ENCODE measurements at regions not wholly inside any gene's neighbourhood (a gene's known extent, or its start where the extent isn't known, plus 50 kb on each side); places are given as distances from the start of the nearest gene placed in this dataset.

- no peaks in the 10 kb centered on the region for H3K9me3 ChIP-seq (ENCODE audit: control insufficient read depth, insufficient read depth, low read length)
- no peaks in the 10 kb centered on the region for H3F3A ChIP-seq (ENCODE audit: control insufficient read depth, insufficient read depth)
- H3K4me3 ChIP-seq (ENCODE audit: low read length): no peak overlapping the region
- TF ChIP-seq EZH2phosphoT487 (IDR thresholded peaks at IDR 0.05; ENCODE audit: borderline replicate concordance, low read length) (no peak), CTCF (IDR thresholded peaks at IDR 0.05; ENCODE audit: low read depth, low read length, poor library complexity, severe bottlenecking) (no peak)
- no peaks in the 10 kb centered on the region for H3K9me2 ChIP-seq (replicated peaks; ENCODE audit: control insufficient read depth, low read length)
- H3K4me2 ChIP-seq (ENCODE audit: low read length): no peak overlapping the region
- no peaks in the 10 kb centered on the region for H3K79me2 ChIP-seq (ENCODE audit: control insufficient read depth, low read length)
- no peaks in the 10 kb centered on the region for H3K36me3 ChIP-seq (ENCODE audit: control insufficient read depth, low read length)
- H4K20me1 ChIP-seq (ENCODE audit: control insufficient read depth, insufficient read depth, low read depth, low read length): no peaks in the 10 kb centered on the region
- no peaks in the 10 kb centered on the region for H3K4me1 ChIP-seq (ENCODE audit: control insufficient read depth, low read length)
- no peaks in the 10 kb centered on the region for H3K27me3 ChIP-seq (ENCODE audit: control insufficient read depth, low read length)
- no peak overlapping the region for H3K27ac ChIP-seq (ENCODE audit: low read depth, low read length)
These were observed 252.4 kb downstream of the ZIC4 start for GRCh38 chr3:147153830-147154539.

GRCh38 chr3:147152476-147152875 lies 253.9 kb downstream of the ZIC4 start:
- no peaks in the 10 kb centered on the region for H3K4me1 ChIP-seq (ENCODE audit: control insufficient read depth, low read length)
- no peaks in the 10 kb centered on the region for H3K79me2 ChIP-seq (ENCODE audit: control insufficient read depth, low read length)

GRCh38 chr3:147141516-147142288 lies 264.6 kb downstream of the ZIC4 start:
- Histone ChIP-seq H3K36me3 (ENCODE audit: control insufficient read depth, low read length) (no peaks in the 10 kb centered on the region), H3K9me3 (ENCODE audit: control insufficient read depth, insufficient read depth, low read length) (no peaks in the 10 kb centered on the region), H3K9me2 (replicated peaks; ENCODE audit: control insufficient read depth, low read length) (no peaks in the 10 kb centered on the region), H3K79me2 (ENCODE audit: control insufficient read depth, low read length) (no peaks in the 10 kb centered on the region), H3K27ac (ENCODE audit: low read depth, low read length) (no peak overlapping the region), H3K4me2 (ENCODE audit: low read length) (no peak overlapping the region), H3K4me3 (ENCODE audit: low read length) (no peak overlapping the region), H3K27me3 (ENCODE audit: control insufficient read depth, low read length) (no peaks in the 10 kb centered on the region), H4K20me1 (ENCODE audit: control insufficient read depth, insufficient read depth, low read depth, low read length) (no peaks in the 10 kb centered on the region), H3K4me1 (ENCODE audit: control insufficient read depth, low read length) (no peaks in the 10 kb centered on the region), H3F3A (ENCODE audit: control insufficient read depth, insufficient read depth) (no peaks in the 10 kb centered on the region)
- no peak for TF ChIP-seq EZH2phosphoT487 (IDR thresholded peaks at IDR 0.05; ENCODE audit: borderline replicate concordance, low read length)
- TF ChIP-seq CTCF (IDR thresholded peaks at IDR 0.05; ENCODE audit: low read depth, low read length, poor library complexity, severe bottlenecking): no peak

More at GRCh38 chr3:147152476-147152875, 253.9 kb downstream of the ZIC4 start:
- no peaks in the 10 kb centered on the region for H3K27me3 ChIP-seq (ENCODE audit: control insufficient read depth, low read length)
- no peaks in the 10 kb centered on the region for H4K20me1 ChIP-seq (ENCODE audit: control insufficient read depth, insufficient read depth, low read depth, low read length)
- H3K9me3 ChIP-seq (ENCODE audit: control insufficient read depth, insufficient read depth, low read length): no peaks in the 10 kb centered on the region
- no peak for TF ChIP-seq EZH2phosphoT487 (IDR thresholded peaks at IDR 0.05; ENCODE audit: borderline replicate concordance, low read length)
- no peaks in the 10 kb centered on the region for H3F3A ChIP-seq (ENCODE audit: control insufficient read depth, insufficient read depth)
- no peak overlapping the region for H3K27ac ChIP-seq (ENCODE audit: low read depth, low read length)
- H3K36me3 ChIP-seq (ENCODE audit: control insufficient read depth, low read length): no peaks in the 10 kb centered on the region
- H3K4me2 ChIP-seq (ENCODE audit: low read length): no peak overlapping the region
- no peak overlapping the region for H3K4me3 ChIP-seq (ENCODE audit: low read length)
- H3K9me2 ChIP-seq (replicated peaks; ENCODE audit: control insufficient read depth, low read length): no peaks in the 10 kb centered on the region

- Histone ChIP-seq H3K27ac (ENCODE audit: low read depth, low read length) (no peak overlapping the region), H3K27me3 (ENCODE audit: control insufficient read depth, low read length) (no peaks in the 10 kb centered on the region), H3K4me3 (ENCODE audit: low read length) (no peak overlapping the region), H3K9me2 (replicated peaks; ENCODE audit: control insufficient read depth, low read length) (no peaks in the 10 kb centered on the region), H3K4me2 (ENCODE audit: low read length) (no peak overlapping the region), H4K20me1 (ENCODE audit: control insufficient read depth, insufficient read depth, low read depth, low read length) (no peaks in the 10 kb centered on the region), H3K4me1 (ENCODE audit: control insufficient read depth, low read length) (no peaks in the 10 kb centered on the region), H3K79me2 (ENCODE audit: control insufficient read depth, low read length) (no peaks in the 10 kb centered on the region), H3K9me3 (ENCODE audit: control insufficient read depth, insufficient read depth, low read length) (peaks cover 4% of the 10 kb centered on the region; the same call in 1 of the 2 replicates), H3F3A (ENCODE audit: control insufficient read depth, insufficient read depth) (no peaks in the 10 kb centered on the region), H3K36me3 (ENCODE audit: control insufficient read depth, low read length) (no peaks in the 10 kb centered on the region)
- TF ChIP-seq EZH2phosphoT487 (IDR thresholded peaks at IDR 0.05; ENCODE audit: borderline replicate concordance, low read length) (no peak), CTCF (IDR thresholded peaks at IDR 0.05; ENCODE audit: low read depth, low read length, poor library complexity, severe bottlenecking) (no peak)
These were observed 267.0 kb downstream of the ZIC4 start for GRCh38 chr3:147139341-147139740.

All from DOHH2 (cell line).